ENCODE measurements at regions not wholly inside any gene's neighbourhood (a gene's known extent, or its start where the extent isn't known, plus 50 kb on each side); places are given as distances from the start of the nearest gene placed in this dataset.

DNA sequence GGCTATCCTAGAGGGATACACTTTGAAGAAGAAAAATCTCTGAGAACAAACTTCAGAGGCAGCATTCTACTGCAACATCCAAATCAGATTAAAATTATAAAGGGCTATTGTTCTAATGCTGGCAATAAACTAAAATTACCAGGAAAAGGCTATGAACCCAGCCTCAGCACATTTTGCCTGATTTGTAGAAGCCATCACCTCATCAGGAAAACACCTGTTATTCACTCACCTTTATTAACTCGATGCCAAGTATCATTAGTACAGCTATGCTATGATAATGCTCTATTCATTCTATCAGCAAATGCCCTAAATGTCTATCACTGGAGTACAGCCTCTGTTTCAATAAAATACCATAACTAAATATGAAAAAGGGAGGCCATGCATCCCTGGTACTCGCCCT lies 510.2 kb downstream of the RASEF start (continued):
- TF ChIP-seq, protein P1, sequence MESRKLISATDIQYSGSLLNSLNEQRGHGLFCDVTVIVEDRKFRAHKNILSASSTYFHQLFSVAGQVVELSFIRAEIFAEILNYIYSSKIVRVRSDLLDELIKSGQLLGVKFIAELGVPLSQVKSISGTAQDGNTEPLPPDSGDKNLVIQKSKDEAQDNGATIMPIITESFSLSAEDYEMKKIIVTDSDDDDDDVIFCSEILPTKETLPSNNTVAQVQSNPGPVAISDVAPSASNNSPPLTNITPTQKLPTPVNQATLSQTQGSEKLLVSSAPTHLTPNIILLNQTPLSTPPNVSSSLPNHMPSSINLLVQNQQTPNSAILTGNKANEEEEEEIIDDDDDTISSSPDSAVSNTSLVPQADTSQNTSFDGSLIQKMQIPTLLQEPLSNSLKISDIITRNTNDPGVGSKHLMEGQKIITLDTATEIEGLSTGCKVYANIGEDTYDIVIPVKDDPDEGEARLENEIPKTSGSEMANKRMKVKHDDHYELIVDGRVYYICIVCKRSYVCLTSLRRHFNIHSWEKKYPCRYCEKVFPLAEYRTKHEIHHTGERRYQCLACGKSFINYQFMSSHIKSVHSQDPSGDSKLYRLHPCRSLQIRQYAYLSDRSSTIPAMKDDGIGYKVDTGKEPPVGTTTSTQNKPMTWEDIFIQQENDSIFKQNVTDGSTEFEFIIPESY (IDR thresholded peaks at IDR 0.05; ENCODE audit: extremely low read depth, insufficient replicate concordance, low read length) = no peak
- TF ChIP-seq FOSL1 (IDR thresholded peaks at IDR 0.05; ENCODE audit: low read depth) = no peak
- no peak for TF ChIP-seq JUND (IDR thresholded peaks at IDR 0.05)
- no peak for TF ChIP-seq CEBPB (IDR thresholded peaks at IDR 0.05; ENCODE audit: low read depth)
- no peak for TF ChIP-seq ELF1 (IDR thresholded peaks at IDR 0.05; ENCODE audit: borderline replicate concordance, low read depth)
- no peak for TF ChIP-seq SP1 (IDR thresholded peaks at IDR 0.05; ENCODE audit: low read depth)
- TF ChIP-seq, protein P2, sequence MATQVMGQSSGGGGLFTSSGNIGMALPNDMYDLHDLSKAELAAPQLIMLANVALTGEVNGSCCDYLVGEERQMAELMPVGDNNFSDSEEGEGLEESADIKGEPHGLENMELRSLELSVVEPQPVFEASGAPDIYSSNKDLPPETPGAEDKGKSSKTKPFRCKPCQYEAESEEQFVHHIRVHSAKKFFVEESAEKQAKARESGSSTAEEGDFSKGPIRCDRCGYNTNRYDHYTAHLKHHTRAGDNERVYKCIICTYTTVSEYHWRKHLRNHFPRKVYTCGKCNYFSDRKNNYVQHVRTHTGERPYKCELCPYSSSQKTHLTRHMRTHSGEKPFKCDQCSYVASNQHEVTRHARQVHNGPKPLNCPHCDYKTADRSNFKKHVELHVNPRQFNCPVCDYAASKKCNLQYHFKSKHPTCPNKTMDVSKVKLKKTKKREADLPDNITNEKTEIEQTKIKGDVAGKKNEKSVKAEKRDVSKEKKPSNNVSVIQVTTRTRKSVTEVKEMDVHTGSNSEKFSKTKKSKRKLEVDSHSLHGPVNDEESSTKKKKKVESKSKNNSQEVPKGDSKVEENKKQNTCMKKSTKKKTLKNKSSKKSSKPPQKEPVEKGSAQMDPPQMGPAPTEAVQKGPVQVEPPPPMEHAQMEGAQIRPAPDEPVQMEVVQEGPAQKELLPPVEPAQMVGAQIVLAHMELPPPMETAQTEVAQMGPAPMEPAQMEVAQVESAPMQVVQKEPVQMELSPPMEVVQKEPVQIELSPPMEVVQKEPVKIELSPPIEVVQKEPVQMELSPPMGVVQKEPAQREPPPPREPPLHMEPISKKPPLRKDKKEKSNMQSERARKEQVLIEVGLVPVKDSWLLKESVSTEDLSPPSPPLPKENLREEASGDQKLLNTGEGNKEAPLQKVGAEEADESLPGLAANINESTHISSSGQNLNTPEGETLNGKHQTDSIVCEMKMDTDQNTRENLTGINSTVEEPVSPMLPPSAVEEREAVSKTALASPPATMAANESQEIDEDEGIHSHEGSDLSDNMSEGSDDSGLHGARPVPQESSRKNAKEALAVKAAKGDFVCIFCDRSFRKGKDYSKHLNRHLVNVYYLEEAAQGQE (IDR thresholded peaks at IDR 0.05; ENCODE audit: low read depth) = no peak
- TF ChIP-seq ZFX (IDR thresholded peaks at IDR 0.05) = no peak

DNA sequence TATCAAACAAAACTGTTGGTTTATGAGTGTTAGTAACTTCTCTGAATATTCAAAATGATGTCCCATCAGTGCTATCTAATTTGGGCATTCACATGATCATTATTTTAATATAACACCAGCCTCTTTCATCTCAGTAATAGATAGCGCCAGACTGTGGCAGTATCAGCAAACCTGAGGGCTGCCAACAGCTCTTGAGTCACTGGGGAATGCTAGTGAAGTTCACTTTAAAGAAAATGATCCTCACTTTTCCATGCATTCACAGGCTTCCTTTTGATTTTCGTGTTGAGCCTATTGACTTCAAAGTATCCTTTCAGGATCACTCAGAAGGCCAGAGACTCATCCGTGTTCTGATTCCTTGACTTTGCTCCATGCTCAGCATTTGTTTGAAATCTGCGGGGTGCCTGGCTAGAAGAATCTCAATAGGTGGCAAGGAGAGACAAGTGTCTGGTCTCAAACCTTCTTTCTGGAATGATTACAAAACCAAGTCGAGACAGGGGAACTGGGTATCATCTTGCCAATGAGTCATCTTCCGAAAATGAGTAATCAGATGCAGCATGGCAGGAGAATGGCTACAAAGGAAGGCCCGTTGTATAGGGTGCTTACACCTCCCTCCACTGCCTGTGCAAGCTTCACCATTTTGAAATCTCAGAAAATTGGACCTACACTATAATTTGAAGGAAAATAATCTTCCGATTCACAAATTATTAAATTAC lies 509.1 kb downstream of the RASEF start:
- BruUV-seq (replicated peaks) = no TSS peak
- CTCF ChIA-PET = interaction anchor here (0.6 to 1.5 kb wide), 2 partner anchors 53 to 408 kb away, joined by 3 read pairs; no protein-coding TSS in a partner anchor

More for the DNA sequence above, 509.1 kb downstream of the RASEF start:
- POLR2A ChIA-PET = no interaction called here
- ATAC-seq (no peak), DNase-seq (ENCODE audit: low read depth, low spot score) (no peak)
- intact Hi-C loops (cut with micrococcal nuclease) = no loop called here
- RAD21 ChIA-PET (ENCODE audit: low non-redundant PET in 1 of 2, low total read pairs in 2 of 2, uncharacterized antibody in 2 of 2, unreplicated experiment in 2 of 2) = no interaction called here
- Histone ChIP-seq H3K79me2 (ENCODE audit: insufficient read depth, low read length) (no peaks in the 10 kb centered on the region), H3K4me3 (replicated peaks in 1 of 2; ENCODE audit: low read depth in 1 of 2, low read length in 2 of 2) (no peak overlapping the region), H3K27ac (ENCODE audit: low read depth, low read length) (no peak overlapping the region), H3K9me3 (ENCODE audit: control insufficient read depth in 1 of 2, insufficient read depth in 1 of 2, low read depth in 1 of 2, low read length in 2 of 2) (peaks cover 0 to 8% of the 10 kb centered on the region in 2 experiments; a peak in 1 of 4 replicates), H3K36me3 (ENCODE audit: control insufficient read depth in 1 of 2, insufficient read depth in 2 of 2, low read length in 2 of 2) (no peaks in the 10 kb centered on the region), H3K4me2 (ENCODE audit: low read length) (no peak overlapping the region), H4K20me1 (ENCODE audit: insufficient read depth) (no peaks in the 10 kb centered on the region; the same call in 1 of the 2 replicates), H3K9ac (ENCODE audit: low read length) (no peak overlapping the region), H3K27me3 (ENCODE audit: insufficient read depth, low read length) (no peaks in the 10 kb centered on the region), H3K4me1 (ENCODE audit: control insufficient read depth in 1 of 2, insufficient read depth in 2 of 2, low read length in 2 of 2) (no peaks in the 10 kb centered on the region), H2AFZ (ENCODE audit: low read depth, low read length, poor library complexity, severe bottlenecking) (no peak overlapping the region), H3K9me2 (ENCODE audit: insufficient read depth) (no peaks in the 10 kb centered on the region)
- no peak for TF ChIP-seq EZH2phosphoT487 (IDR thresholded peaks at IDR 0.05; ENCODE audit: borderline replicate concordance)
